Stomach (tissue), 8 donors: ENCODE measurements at regions not wholly inside any gene's neighbourhood (a gene's known extent, or its start where the extent isn't known, plus 50 kb on each side); places are given as distances from the start of the nearest gene placed in this dataset.

ENCODE experiments used
- DNase-seq, 2 donors: peaks; one replicate each; pipeline versions ENCODE4 v3.0.0 to v3.0.0-alpha.2; 2013 to 2019
- H3K27ac ChIP-seq, 5 donors: fragments of 200-600 bp in 4 of 5; sonication (generic) in 4 of 5; one replicate each; pipeline ENCODE4 v1.5.1; 2013 to 2019; ENCODE audit warnings: mild to moderate bottlenecking in 1 of 5, moderate library complexity in 1 of 5
- H3K27me3 ChIP-seq, 3 donors: fragments of 200-600 bp; sonication (generic); one replicate each; pipeline ENCODE4 v1.5.1; 2017 to 2019; ENCODE audit warnings: mixed run types in 1 of 3
- H3K36me3 ChIP-seq, 4 donors: fragments of 200-600 bp; sonication (generic); 1 replicate in 3 of 4; 2 replicates in 1 of 4; pipeline ENCODE4 v1.5.1; 2016 to 2019
- H3K4me1 ChIP-seq, 4 donors: fragments of 200-600 bp; sonication (generic); one replicate each; pipeline ENCODE4 v1.5.1; 2016 to 2019
- H3K4me3 ChIP-seq, 4 donors: fragments of 200-600 bp; sonication (generic) in 3 of 4; one replicate each; pipeline ENCODE4 v1.5.1; 2016 to 2019; ENCODE audit warnings: mild to moderate bottlenecking in 1 of 4
- H3K9me3 ChIP-seq, 4 donors: fragments of 200-600 bp; sonication (generic); one replicate each; pipeline ENCODE4 v1.5.1; 2016 to 2019
- EP300 ChIP-seq: sonication (generic); formaldehyde crosslinking; IDR thresholded peaks from one replicate; pipeline ENCODE4 v1.6.1; 2017; ENCODE audit warnings: antibody characterized with exemption
- POLR2A ChIP-seq, 4 donors: fragments of 450-650 bp; IDR thresholded peaks; one replicate each; pipeline ENCODE4 v1.6.1; 2016; ENCODE audit warnings: antibody characterized with exemption in 4 of 4, control low read depth in 2 of 4, mild to moderate bottlenecking in 1 of 4, moderate library complexity in 1 of 4
- POLR2AphosphoS5 ChIP-seq, 3 donors: sonication (generic); formaldehyde crosslinking; IDR thresholded peaks; one replicate each; pipeline ENCODE4 v1.6.1; 2016; ENCODE audit warnings: antibody characterized with exemption in 3 of 3
- WGBS, 5 donors: extraction: QIAGEN DNeasy Blood & Tissue Kit in 3 of 5; methylation state at CpG; one replicate each; pipeline versions ENCODE4 v1.1.5 to v1.1.7; 2013 to 2018; 5-methylcytosine and 5-hydroxymethylcytosine counted together
- intact Hi-C: fragments of 100-400 bp; cut with DNase I; formaldehyde crosslinking; loops from one replicate; pipeline ENCODE4 v1.15.1; 2023; ENCODE audit warnings: low total_unique reads
- TF ChIP-seq, protein P1 (sequence below), 7 experiments: fragments of 450-650 bp in 4 of 7; fragments of 200-600 bp in 3 of 7; sonication (generic) in 3 of 7; IDR thresholded peaks; one replicate each; pipeline ENCODE4 v1.5.1; 2016 to 2019; ENCODE audit warnings: antibody characterized with exemption in 7 of 7, control low read depth in 2 of 7, mild to moderate bottlenecking in 1 of 7
- donor health status: healthy with polysubstance abuse.
- donor health status: Bipolar disorder and iron deficiency.
- donor health status: healthy.

DNA sequence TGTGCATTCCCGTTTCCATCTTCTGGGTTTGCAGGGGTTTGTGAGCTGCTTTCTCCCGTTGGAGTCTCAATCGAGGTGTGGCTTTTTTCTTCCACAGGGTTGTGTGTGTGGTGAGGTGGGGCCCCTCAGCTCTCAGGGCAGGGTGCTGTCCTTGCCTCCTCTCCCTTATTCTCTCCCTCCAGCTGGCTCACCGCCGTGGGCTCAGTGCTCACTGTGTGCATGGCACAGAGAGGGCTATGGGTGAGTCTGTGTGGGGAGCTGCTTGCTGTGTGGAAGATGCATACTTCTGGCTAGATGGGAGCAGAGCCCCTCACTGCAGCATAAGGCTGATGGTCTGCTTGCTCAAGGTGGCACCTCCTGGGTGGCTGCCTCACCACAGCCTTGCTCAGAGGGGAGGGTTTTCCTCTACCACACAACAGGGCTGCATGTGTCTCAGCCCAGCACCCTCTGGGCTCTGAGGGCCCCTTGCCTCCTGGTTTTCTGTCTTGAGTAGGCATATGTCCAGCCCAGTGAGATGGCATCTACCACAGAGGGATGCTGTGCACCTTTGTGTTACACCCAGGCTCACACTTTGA is 203.1 kb upstream of the B3GAT1 start:
- H3K4me1 ChIP-seq: no peaks in the 10 kb centered on the region
- no peak overlapping the region for H3K4me3 ChIP-seq
- no peak overlapping the region for H3K27ac ChIP-seq
- 67 to 74% (median 68%) methylated on average over 5 of the region's 5 CpGs for WGBS, 5 donors
- intact Hi-C loops: no loop called here
- H3K27me3 ChIP-seq: peaks cover 0 to 8% (median 0%) of the 10 kb centered on the region in 3 donors
- DNase-seq: no peak
- H3K9me3 ChIP-seq: no peaks in the 10 kb centered on the region
- TF ChIP-seq EP300 (no peak), POLR2AphosphoS5 (IDR thresholded peaks at IDR 0.05) (no peak), POLR2A (IDR thresholded peaks at IDR 0.05) (no peak)
- TF ChIP-seq, protein P1, sequence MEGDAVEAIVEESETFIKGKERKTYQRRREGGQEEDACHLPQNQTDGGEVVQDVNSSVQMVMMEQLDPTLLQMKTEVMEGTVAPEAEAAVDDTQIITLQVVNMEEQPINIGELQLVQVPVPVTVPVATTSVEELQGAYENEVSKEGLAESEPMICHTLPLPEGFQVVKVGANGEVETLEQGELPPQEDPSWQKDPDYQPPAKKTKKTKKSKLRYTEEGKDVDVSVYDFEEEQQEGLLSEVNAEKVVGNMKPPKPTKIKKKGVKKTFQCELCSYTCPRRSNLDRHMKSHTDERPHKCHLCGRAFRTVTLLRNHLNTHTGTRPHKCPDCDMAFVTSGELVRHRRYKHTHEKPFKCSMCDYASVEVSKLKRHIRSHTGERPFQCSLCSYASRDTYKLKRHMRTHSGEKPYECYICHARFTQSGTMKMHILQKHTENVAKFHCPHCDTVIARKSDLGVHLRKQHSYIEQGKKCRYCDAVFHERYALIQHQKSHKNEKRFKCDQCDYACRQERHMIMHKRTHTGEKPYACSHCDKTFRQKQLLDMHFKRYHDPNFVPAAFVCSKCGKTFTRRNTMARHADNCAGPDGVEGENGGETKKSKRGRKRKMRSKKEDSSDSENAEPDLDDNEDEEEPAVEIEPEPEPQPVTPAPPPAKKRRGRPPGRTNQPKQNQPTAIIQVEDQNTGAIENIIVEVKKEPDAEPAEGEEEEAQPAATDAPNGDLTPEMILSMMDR (IDR thresholded peaks at IDR 0.05): no peak
- no peaks in the 10 kb centered on the region for H3K36me3 ChIP-seq

DNA sequence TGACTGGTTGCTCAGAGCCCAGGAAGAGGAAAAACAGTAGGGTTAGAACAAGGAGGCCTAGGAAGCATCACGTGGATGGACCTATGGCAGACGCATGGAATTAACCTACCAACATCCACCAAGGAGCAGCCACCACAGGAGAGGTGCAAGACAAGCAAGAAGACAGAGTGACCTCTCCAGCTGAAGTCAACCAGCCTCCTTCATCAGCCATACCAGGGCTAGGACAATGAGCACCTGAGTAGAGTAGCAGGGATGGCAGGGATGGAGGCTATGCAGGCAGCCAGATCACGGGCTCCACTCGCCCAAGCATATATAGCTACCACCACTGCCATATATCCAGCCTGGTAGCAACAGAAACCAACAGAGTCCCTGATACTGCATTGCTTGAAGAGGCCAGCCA is 202.1 kb upstream of the B3GAT1 start:
- H3K9me3 ChIP-seq: no peaks in the 10 kb centered on the region
- TF ChIP-seq POLR2AphosphoS5 (IDR thresholded peaks at IDR 0.05) (no peak), EP300 (no peak), POLR2A (IDR thresholded peaks at IDR 0.05) (no peak)
- TF ChIP-seq, protein P1 (IDR thresholded peaks at IDR 0.05): no peak
- H3K4me3 ChIP-seq: no peak overlapping the region
- no peaks in the 10 kb centered on the region for H3K4me1 ChIP-seq
- H3K27me3 ChIP-seq: peaks cover 0 to 8% (median 0%) of the 10 kb centered on the region in 3 donors
- DNase-seq: no peak
- no peak overlapping the region for H3K27ac ChIP-seq
- H3K36me3 ChIP-seq: no peaks in the 10 kb centered on the region
- WGBS, 5 donors: 75 to 86% (median 78%) methylated on average over 4 of the region's 4 CpGs
- intact Hi-C loops: no loop called here

DNA sequence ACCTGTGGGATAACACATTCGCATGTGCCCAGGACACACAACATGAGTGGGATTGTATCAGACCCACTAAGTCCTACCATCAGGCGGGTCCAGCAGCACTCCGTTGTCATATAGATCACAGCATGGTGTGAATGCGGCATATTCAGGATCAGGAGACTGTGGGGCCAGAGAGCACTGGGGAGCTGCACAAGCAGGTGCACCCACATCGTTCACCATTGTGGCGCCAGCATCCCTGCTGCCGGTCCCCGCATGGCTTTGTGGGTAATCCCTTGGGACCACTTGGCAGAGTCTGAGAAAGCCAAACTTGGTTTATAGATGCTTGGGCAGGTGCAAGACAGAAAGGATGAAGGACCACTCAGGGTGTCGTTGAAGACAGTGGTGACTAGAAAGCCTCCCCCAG is 201.6 kb upstream of the B3GAT1 start:
- H3K9me3 ChIP-seq: no peaks in the 10 kb centered on the region
- peaks cover 0 to 8% (median 0%) of the 10 kb centered on the region in 3 donors for H3K27me3 ChIP-seq
- no peaks in the 10 kb centered on the region for H3K36me3 ChIP-seq
- no peak for DNase-seq
- no peak overlapping the region for H3K4me3 ChIP-seq
- WGBS, 5 donors: 91 to 97% (median 94%) methylated on average over 8 to 9 of the region's 9 CpGs
- no peak overlapping the region for H3K27ac ChIP-seq
- no peak for TF ChIP-seq POLR2A (IDR thresholded peaks at IDR 0.05)
- no peak for TF ChIP-seq EP300
- TF ChIP-seq POLR2AphosphoS5 (IDR thresholded peaks at IDR 0.05): no peak
- TF ChIP-seq, protein P1 (IDR thresholded peaks at IDR 0.05): no peak
- intact Hi-C loops: no loop called here
- no peaks in the 10 kb centered on the region for H3K4me1 ChIP-seq

DNA sequence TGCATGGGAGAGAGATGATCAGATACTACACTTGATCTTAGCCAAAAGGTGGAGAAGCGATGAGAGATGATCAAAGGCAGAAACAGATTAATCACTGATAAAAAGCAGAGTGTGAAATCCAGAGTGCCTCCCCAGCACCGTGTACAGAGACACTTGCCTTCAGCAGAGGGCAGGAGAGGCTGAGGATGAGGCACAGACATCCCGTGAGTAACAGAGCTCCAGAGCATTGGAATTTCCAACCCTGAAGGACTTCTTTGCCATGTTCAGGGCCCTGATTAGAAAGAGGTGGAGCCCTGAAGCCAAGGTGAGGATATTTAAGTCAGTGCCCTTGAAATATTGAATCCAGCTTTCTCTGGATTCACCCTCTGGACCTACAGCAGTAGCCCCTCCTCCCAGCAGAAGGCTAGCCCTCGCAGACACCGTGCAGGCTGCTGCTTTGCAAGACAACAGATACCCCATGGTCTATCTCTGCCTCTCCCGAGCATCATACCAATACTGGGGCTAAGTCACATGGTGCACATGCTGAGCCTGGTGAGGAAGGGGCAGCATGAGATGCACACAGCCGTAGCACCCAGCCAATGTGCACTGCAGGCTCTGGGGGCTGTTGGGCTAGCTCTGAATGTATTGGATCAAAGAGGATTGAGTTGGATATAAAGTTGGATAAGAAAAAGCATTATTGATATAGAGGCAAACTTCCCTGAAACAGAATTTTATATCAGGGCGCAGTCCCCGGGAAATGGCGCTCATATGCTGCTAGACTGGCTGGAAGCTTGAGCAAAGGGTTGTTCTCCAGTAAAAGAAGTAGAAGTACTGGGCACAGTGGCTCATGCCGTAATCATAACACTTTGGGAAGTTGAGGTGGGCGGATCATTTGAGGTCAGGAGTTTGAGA is 200.3 kb upstream of the B3GAT1 start:
- DNase-seq: no peak
- H3K4me3 ChIP-seq: no peak overlapping the region
- H3K36me3 ChIP-seq: no peaks in the 10 kb centered on the region
- H3K9me3 ChIP-seq: no peaks in the 10 kb centered on the region
- 64 to 78% (median 77%) methylated on average over 12 of the region's 12 CpGs for WGBS, 5 donors
- TF ChIP-seq EP300: no peak
- TF ChIP-seq, protein P1 (IDR thresholded peaks at IDR 0.05): no peak
- TF ChIP-seq POLR2AphosphoS5 (IDR thresholded peaks at IDR 0.05): no peak
- TF ChIP-seq POLR2A (IDR thresholded peaks at IDR 0.05): no peak
- peaks cover 0 to 8% (median 0%) of the 10 kb centered on the region in 3 donors for H3K27me3 ChIP-seq
- no peaks in the 10 kb centered on the region for H3K4me1 ChIP-seq
- H3K27ac ChIP-seq: no peak overlapping the region
- intact Hi-C loops: no loop called here
